Muscle layer of duodenum (tissue), 2 donors: ENCODE measurements at regions not wholly inside any gene's neighbourhood (a gene's known extent, or its start where the extent isn't known, plus 50 kb on each side); places are given as distances from the start of the nearest gene placed in this dataset.
"Not testable (repeated sequence)": the region's sequence is repeated elsewhere in the genome, so short reads cannot be mapped to it uniquely, and the experiment has no call there.

Experiments used
- H3K27ac ChIP-seq: one replicate; pipeline ENCODE4 v1.7.0; 2013; ENCODE audit warnings: mild to moderate bottlenecking, low read length
- H3K27me3 ChIP-seq: one replicate; pipeline ENCODE4 v1.7.0; 2013; ENCODE audit warnings: low read depth, mild to moderate bottlenecking, control low read depth, low read length
- H3K36me3 ChIP-seq, 2 donors: one replicate each; pipeline ENCODE4 v1.7.0; 2013; ENCODE audit warnings: low read length in 2 of 2, control low read depth in 1 of 2, mild to moderate bottlenecking in 1 of 2; ENCODE audit not compliant: insufficient read depth in 2 of 2, control insufficient read depth in 1 of 2
- H3K4me1 ChIP-seq, 2 donors: one replicate each; pipeline ENCODE4 v1.7.0; 2013; ENCODE audit warnings: low read length in 2 of 2, mild to moderate bottlenecking in 2 of 2, control low read depth in 1 of 2, moderate library complexity in 1 of 2; ENCODE audit not compliant: insufficient read depth in 2 of 2, control insufficient read depth in 1 of 2
- H3K4me3 ChIP-seq, 2 donors: one replicate each; pipeline ENCODE4 v1.7.0; 2013; ENCODE audit warnings: low read length in 2 of 2, low read depth in 1 of 2, mild to moderate bottlenecking in 1 of 2
- H3K9me3 ChIP-seq, 2 donors: one replicate each; pipeline ENCODE4 v1.7.0; 2013; ENCODE audit warnings: low read length in 2 of 2, control low read depth in 1 of 2, mild to moderate bottlenecking in 1 of 2; ENCODE audit not compliant: control insufficient read depth in 1 of 2
- donor health status: healthy.

- not testable (repeated sequence) for H3K4me3 ChIP-seq, H3K27me3 ChIP-seq, H3K27ac ChIP-seq, H3K4me1 ChIP-seq, H3K9me3 ChIP-seq
- H3K36me3 ChIP-seq, result peaks cover 0 to 27% of the 10 kb centered on the region in 2 donors
Observed at GRCh38 chr17:68116211-68116610, 80.7 kb downstream of the KPNA2 start.

GRCh38 chr17:68122587-68122986, 87.1 kb downstream of the KPNA2 start:
- H3K36me3 ChIP-seq, result peaks cover 8 to 56% of the 10 kb centered on the region in 2 donors

DNA sequence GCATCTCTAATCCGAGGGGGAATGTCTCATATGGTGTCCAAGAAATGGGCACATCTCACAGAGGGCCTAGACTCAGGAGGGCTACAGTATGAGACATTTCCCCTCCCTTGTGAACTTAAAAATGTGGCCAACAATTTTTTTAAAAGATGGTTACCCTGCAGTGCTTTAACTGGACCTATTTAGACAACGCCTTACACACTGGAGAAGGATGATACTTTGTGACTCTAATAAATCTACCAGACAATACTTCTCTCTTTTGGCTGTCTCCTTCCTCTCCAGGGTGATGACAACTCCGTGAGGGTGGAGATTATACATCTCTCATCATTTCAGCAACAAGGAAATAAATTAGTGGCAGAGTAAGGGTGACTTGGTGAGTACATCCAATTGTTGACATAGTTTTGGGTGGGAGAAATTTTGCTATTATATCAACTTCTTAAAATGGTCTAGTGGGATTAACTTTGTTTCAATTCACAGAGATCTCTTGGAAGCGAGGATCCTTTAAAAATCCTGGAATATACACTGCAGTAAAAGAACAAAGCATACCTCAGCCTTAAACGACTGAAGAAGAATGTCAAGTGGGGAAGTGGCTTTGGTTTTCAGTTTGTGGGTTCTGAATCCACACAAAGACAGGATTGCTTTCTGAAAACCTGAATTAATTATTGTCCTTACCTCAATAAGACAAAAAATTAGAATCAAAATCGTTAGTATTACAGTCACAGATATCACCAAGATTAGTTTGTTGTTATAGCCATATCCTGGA, 89.8 kb downstream of the KPNA2 start:
- Histone ChIP-seq H3K36me3 (peaks cover 8 to 35% of the 10 kb centered on the region in 2 donors), H3K4me3 (no peak overlapping the region), H3K27ac (no peak overlapping the region), H3K27me3 (no peaks in the 10 kb centered on the region), H3K4me1 (no peaks in the 10 kb centered on the region), H3K9me3 (no peaks in the 10 kb centered on the region)

More at GRCh38 chr17:68122587-68122986, 87.1 kb downstream of the KPNA2 start:
- H3K27ac ChIP-seq, result no peak overlapping the region
- H3K27me3 ChIP-seq, result no peaks in the 10 kb centered on the region
- H3K4me1 ChIP-seq, result no peaks in the 10 kb centered on the region
- H3K4me3 ChIP-seq, result no peak overlapping the region
- no peaks in the 10 kb centered on the region for H3K9me3 ChIP-seq

DNA sequence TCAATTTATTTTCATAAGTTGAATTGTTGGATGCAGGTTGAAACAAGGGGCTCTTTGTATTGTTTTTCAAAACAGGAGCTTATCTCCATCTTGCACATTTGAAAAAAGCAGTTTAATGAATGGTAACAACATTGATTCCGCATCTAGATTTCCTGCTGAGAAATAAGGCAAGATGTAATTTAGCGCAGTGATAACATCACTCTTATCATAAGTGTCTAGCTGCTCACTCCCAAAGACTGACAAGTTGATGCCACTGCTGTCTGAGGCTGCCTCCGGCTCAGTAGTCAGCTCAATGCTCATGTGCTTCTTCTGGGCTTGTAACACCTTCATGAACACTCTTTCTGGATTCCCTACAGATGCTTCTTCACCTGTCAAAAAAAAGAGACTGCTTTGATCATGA, 92.4 kb downstream of the KPNA2 start:
- H3K36me3 ChIP-seq, result peaks cover 6 to 18% of the 10 kb centered on the region in 2 donors
- H3K27me3 ChIP-seq, result no peaks in the 10 kb centered on the region
- no peak overlapping the region for H3K27ac ChIP-seq
- H3K4me3 ChIP-seq, result no peak overlapping the region
- H3K9me3 ChIP-seq, result no peaks in the 10 kb centered on the region
- no peaks in the 10 kb centered on the region for H3K4me1 ChIP-seq

DNA sequence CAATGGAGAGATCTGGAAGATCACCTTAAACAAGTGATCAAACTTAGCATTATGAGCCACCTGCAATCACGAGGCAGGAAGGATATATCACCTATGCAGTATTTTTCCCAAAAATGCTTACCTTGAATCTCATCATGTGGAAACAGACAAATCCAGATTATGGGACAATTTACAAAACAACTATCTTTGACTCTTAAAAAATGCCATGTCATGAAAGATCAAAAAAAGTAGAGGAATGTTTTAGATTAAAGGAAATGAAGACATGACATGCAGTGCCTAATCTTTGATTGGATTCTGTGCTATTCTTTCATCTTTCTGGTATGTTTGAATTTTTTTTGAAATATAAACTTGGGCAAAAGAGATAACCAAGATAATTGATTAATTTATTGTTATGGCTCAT, 95.9 kb downstream of the KPNA2 start:
- H3K36me3 ChIP-seq, result peaks cover 1 to 30% of the 10 kb centered on the region in 2 donors
- no peaks in the 10 kb centered on the region for H3K27me3 ChIP-seq
- no peak overlapping the region for H3K27ac ChIP-seq
- H3K9me3 ChIP-seq, result no peaks in the 10 kb centered on the region
- H3K4me3 ChIP-seq, result no peak overlapping the region
- H3K4me1 ChIP-seq, result no peaks in the 10 kb centered on the region

GRCh38 chr17:68133346-68134045, 98.0 kb downstream of the KPNA2 start:
- Histone ChIP-seq H3K9me3 (no peaks in the 10 kb centered on the region), H3K27me3 (no peaks in the 10 kb centered on the region), H3K27ac (no peak overlapping the region), H3K4me3 (no peak overlapping the region), H3K4me1 (no peaks in the 10 kb centered on the region), H3K36me3 (peaks cover 0 to 21% of the 10 kb centered on the region in 2 donors)

DNA sequence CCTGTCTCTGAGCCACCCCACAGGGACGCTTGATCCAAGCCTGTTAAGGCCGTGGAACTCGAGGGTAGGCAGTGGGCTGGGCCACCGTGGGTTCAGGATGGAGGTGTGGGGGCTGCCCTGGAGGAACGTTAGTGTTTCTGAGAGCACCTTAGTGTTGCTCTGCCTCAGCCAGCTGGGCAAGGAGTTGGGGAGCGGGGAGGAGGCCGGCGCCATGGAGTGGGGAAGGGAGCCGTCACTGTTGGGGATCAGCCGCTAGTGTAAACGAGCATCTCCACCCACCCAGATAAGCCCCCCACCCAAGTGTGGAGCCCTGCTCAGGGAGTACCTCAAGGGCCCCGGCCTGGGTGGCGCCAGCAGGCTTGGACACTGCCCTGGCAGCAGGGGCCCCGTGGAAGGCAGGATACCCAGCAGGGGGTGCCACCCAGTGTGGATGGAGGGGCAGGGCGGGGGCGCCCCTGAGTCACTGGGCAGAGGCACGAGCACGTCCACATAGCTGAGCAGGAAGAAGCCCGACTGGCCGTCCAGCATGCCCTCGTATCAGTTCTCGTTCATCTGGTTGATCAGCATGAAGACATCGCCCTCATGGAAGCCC, 98.6 kb downstream of the KPNA2 start:
- H3K27ac ChIP-seq, result no peak overlapping the region
- H3K36me3 ChIP-seq, result peaks cover 0 to 21% of the 10 kb centered on the region in 2 donors
- no peaks in the 10 kb centered on the region for H3K4me1 ChIP-seq
- H3K27me3 ChIP-seq, result no peaks in the 10 kb centered on the region
- H3K4me3 ChIP-seq, result no peak overlapping the region
- no peaks in the 10 kb centered on the region for H3K9me3 ChIP-seq

GRCh38 chr17:68134731-68135130, 99.2 kb downstream of the KPNA2 start:
- no peaks in the 10 kb centered on the region for H3K27me3 ChIP-seq
- no peaks in the 10 kb centered on the region for H3K4me1 ChIP-seq
- H3K36me3 ChIP-seq, result peaks cover 0 to 21% of the 10 kb centered on the region in 2 donors
- H3K9me3 ChIP-seq, result no peaks in the 10 kb centered on the region
- no peak overlapping the region for H3K27ac ChIP-seq
- no peak overlapping the region for H3K4me3 ChIP-seq

DNA sequence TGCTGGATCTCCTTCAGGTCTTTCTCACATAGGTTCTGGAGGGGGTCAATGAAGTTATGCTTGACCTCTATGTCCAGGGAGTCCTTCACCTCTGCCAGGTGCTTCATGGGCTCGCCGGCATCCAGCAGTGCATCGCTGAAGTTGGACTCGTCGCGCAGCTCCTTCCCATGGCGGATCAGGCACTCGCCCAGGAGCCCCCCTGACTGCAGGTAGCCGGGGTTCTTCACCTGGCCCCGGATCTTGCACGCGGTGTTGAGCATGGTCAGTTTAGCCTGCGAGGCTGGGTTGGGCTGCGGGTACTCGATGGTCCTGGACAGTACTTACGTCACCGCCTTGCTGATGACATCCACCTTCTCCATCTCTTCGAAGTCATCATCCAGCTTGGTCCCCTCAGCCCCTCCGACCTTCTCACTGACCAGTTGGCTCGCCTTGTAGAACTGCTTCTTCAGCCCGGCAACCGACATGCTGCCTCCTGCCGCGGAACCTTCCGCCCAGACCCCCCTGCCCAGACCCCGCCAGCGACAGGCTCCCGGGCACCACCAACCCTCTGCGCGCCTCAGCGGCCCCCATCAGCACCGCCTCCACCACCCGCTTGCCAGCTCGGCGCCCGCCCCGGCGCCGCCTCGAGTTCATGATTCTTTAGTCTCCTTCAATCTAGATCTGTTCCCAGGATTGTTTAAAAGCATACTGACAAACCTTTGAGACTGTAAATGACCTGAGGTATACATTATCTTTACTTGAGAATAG, 99.8 kb downstream of the KPNA2 start:
- Histone ChIP-seq H3K4me3 (no peak overlapping the region), H3K36me3 (peaks cover 0 to 21% of the 10 kb centered on the region in 2 donors), H3K27me3 (no peaks in the 10 kb centered on the region), H3K9me3 (no peaks in the 10 kb centered on the region), H3K4me1 (no peaks in the 10 kb centered on the region), H3K27ac (no peak overlapping the region)

DNA sequence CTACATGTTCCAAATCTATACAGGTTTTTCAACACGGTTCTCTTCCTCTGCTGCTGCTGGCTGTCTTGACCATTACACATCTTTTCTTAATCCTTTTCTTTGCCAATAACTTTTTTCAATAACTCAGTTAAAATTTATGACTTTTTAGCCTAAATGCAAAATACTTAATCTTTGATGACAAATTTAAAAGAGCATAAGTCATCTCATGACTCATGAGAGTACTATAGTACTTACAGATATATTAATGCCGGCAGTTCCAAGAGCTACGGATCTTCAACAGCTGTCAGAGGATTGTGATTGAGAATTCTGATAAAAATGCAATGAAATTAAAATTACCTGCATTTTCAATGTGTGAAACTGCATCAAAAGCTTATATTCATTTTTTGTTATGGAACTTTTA, 105.5 kb downstream of the KPNA2 start:
- Histone ChIP-seq H3K27ac (no peak overlapping the region), H3K9me3 (no peaks in the 10 kb centered on the region), H3K4me1 (no peaks in the 10 kb centered on the region), H3K36me3 (peaks cover 0 to 2% of the 10 kb centered on the region in 2 donors), H3K27me3 (no peaks in the 10 kb centered on the region), H3K4me3 (no peak overlapping the region)

DNA sequence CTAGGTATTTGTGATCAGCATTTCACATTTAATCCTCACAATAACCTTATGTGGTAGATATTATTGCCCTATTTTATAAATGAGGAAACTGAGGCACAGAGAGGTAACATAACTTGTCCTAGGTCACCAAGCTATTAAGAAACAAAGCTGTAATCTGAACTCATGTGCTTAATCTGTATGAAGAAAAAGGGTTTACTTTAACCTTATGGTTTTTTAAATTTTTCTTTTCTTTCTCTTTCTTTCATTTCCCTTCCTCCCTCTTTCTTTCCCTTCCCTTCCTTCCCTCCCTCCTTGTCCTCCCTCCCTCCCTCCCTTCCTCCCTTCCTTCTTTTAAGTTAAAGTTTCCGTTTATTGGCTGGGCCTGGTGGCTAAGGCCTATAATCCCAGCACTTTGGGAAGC, 105.2 kb upstream of the AMZ2 start:
- no peak overlapping the region for H3K27ac ChIP-seq
- no peak overlapping the region for H3K4me3 ChIP-seq
- H3K27me3 ChIP-seq, result no peaks in the 10 kb centered on the region
- H3K4me1 ChIP-seq, result no peaks in the 10 kb centered on the region
- no peaks in the 10 kb centered on the region for H3K9me3 ChIP-seq
- no peaks in the 10 kb centered on the region for H3K36me3 ChIP-seq
